ENCODE measurements at regions not wholly inside any gene's neighbourhood (a gene's known extent, or its start where the extent isn't known, plus 50 kb on each side); places are given as distances from the start of the nearest gene placed in this dataset.

- ChIA-PET CTCF (no interaction called here), POLR2A (interaction anchor here (0.5 kb wide), 1 partner anchor 48 kb away, joined by 6 read pairs; no protein-coding TSS in a partner anchor)
- Mint-ChIP-seq H3K36me3 (0 out of 2 replicates have a peak, but pooled peaks cover 3% of the 10 kb centered on the region), H3K27me3 (ENCODE audit: low read depth) (no peaks in the 10 kb centered on the region), H3K4me1 (peaks cover 4% of the 10 kb centered on the region; the same call in 1 of the 2 replicates), H3K4me3 (no peak overlapping the region), H3K27ac (no peak overlapping the region), H3K9me3 (peaks cover 13% of the 10 kb centered on the region)
- TF ChIP-seq FOXK1 (CRISPR knock-in tag; IDR thresholded peaks at IDR 0.05), result no peak
- TF ChIP-seq ZNF532 (CRISPR knock-in tag; IDR thresholded peaks at IDR 0.05; ENCODE audit: borderline replicate concordance), result no peak
- no peak for TF ChIP-seq ZNF317 (CRISPR knock-in tag; IDR thresholded peaks at IDR 0.05; ENCODE audit: borderline replicate concordance, low read depth)
- no peak for TF ChIP-seq ZNF396 (CRISPR knock-in tag; IDR thresholded peaks at IDR 0.05; ENCODE audit: borderline replicate concordance)
- TF ChIP-seq ERG (CRISPR knock-in tag; IDR thresholded peaks at IDR 0.05), result no peak
- DNase-seq (ENCODE audit: low spot score) (no peak), ATAC-seq (no peak)
These were observed 68.1 kb upstream of the TLK1 start for GRCh38 chr2:171228826-171229225.

- ChIA-PET CTCF (interaction anchor here (1.0 kb wide), 1 partner anchor 140 kb away, joined by 4 read pairs; no protein-coding TSS in a partner anchor), POLR2A (no interaction called here)
- Mint-ChIP-seq H3K27ac (no peak overlapping the region), H3K4me3 (no peak overlapping the region), H3K36me3 (0 out of 2 replicates have a peak, but pooled peaks cover 3% of the 10 kb centered on the region), H3K27me3 (ENCODE audit: low read depth) (no peaks in the 10 kb centered on the region), H3K4me1 (peaks cover 4% of the 10 kb centered on the region; the same call in 1 of the 2 replicates), H3K9me3 (peaks cover 15% of the 10 kb centered on the region)
- TF ChIP-seq EMX1 (CRISPR knock-in tag; IDR thresholded peaks at IDR 0.05) (no peak), USF1 (CRISPR knock-in tag; IDR thresholded peaks at IDR 0.05) (peak; percentile 63), NFYB (CRISPR knock-in tag; conservative IDR thresholded peaks at IDR 0.05; ENCODE audit: low read depth) (no peak), ZNF671 (CRISPR knock-in tag; IDR thresholded peaks at IDR 0.05) (no peak), USF2 (CRISPR knock-in tag; IDR thresholded peaks at IDR 0.05) (peak; percentile 71)
- ATAC-seq, result no peak
- no peak for DNase-seq (ENCODE audit: low spot score)
These were observed 66.5 kb upstream of the TLK1 start for GRCh38 chr2:171227066-171227782.

- no peak for DNase-seq (ENCODE audit: low spot score)
- ChIA-PET CTCF (no interaction called here), POLR2A (no interaction called here)
- H3K4me3 Mint-ChIP-seq, result no peak overlapping the region
- no peak overlapping the region for H3K27ac Mint-ChIP-seq
- 0 out of 2 replicates have a peak, but pooled peaks cover 3% of the 10 kb centered on the region for H3K36me3 Mint-ChIP-seq
- ATAC-seq, result no peak
- H3K27me3 Mint-ChIP-seq (ENCODE audit: low read depth), result no peaks in the 10 kb centered on the region
- H3K9me3 Mint-ChIP-seq, result peaks cover 15% of the 10 kb centered on the region
- peaks cover 10% of the 10 kb centered on the region; the same call in 1 of the 2 replicates for H3K4me1 Mint-ChIP-seq
- TF ChIP-seq NFE2L1 (CRISPR knock-in tag; IDR thresholded peaks at IDR 0.05) (no peak), GRHL2 (CRISPR knock-in tag; IDR thresholded peaks at IDR 0.05; ENCODE audit: insufficient replicate concordance, severe bottlenecking) (no peak), ATF2 (CRISPR knock-in tag; IDR thresholded peaks at IDR 0.05; ENCODE audit: borderline replicate concordance, low read depth) (no peak), PRRX2 (CRISPR knock-in tag; IDR thresholded peaks at IDR 0.05) (no peak), ZNF281 (CRISPR knock-in tag; IDR thresholded peaks at IDR 0.05) (no peak), TEAD1 (CRISPR knock-in tag; IDR thresholded peaks at IDR 0.05) (no peak), ZNF512 (CRISPR knock-in tag; IDR thresholded peaks at IDR 0.05; ENCODE audit: borderline replicate concordance) (no peak), RORB (CRISPR knock-in tag; IDR thresholded peaks at IDR 0.05) (no peak), ZNF317 (CRISPR knock-in tag; IDR thresholded peaks at IDR 0.05; ENCODE audit: borderline replicate concordance, low read depth) (no peak)
These were observed 65.8 kb upstream of the TLK1 start for GRCh38 chr2:171226461-171226860.
